Activated naive CD4-positive, alpha-beta T cell treated with anti-CD3 and anti-CD28 coated beads for 36 hours (primary cell): ENCODE measurements at regions not wholly inside any gene's neighbourhood (a gene's known extent, or its start where the extent isn't known, plus 50 kb on each side); places are given as distances from the start of the nearest gene placed in this dataset.

Source experiments
- CTCF ChIA-PET: fragments of 350-600 bp; sonication (Branson Sonifier 250); formaldehyde crosslinking; loops from one replicate; lab custom pipeline; 2021; ENCODE audit warnings: antibody characterized with exemption; lab: Charles Lee
- DNase-seq: peaks from one replicate; pipeline ENCODE4 v3.0.0-alpha.2; 2020
- H3K27ac Mint-ChIP-seq: one replicate; pipeline ENCODE4 v1.8.0; 2021; ENCODE audit warnings: mild to moderate bottlenecking, mixed read lengths
- H3K27me3 Mint-ChIP-seq: one replicate; pipeline ENCODE4 v1.8.0; 2021; ENCODE audit warnings: low read depth, mixed read lengths
- H3K36me3 Mint-ChIP-seq: one replicate; pipeline ENCODE4 v1.8.0; 2021; ENCODE audit warnings: low read depth, mixed read lengths
- H3K4me1 Mint-ChIP-seq: one replicate; pipeline ENCODE4 v1.8.0; 2021; ENCODE audit warnings: low read depth, mixed read lengths
- H3K4me3 Mint-ChIP-seq: one replicate; pipeline ENCODE4 v1.8.0; 2021; ENCODE audit warnings: mild to moderate bottlenecking, moderate library complexity, mixed read lengths
- H3K9me3 Mint-ChIP-seq: one replicate; pipeline ENCODE4 v1.8.0; 2021; ENCODE audit warnings: mixed read lengths
- intact Hi-C: fragments of 100-400 bp; cut with micrococcal nuclease; formaldehyde crosslinking; loops from one replicate; pipeline ENCODE4 v1.15.1; 2023

DNA sequence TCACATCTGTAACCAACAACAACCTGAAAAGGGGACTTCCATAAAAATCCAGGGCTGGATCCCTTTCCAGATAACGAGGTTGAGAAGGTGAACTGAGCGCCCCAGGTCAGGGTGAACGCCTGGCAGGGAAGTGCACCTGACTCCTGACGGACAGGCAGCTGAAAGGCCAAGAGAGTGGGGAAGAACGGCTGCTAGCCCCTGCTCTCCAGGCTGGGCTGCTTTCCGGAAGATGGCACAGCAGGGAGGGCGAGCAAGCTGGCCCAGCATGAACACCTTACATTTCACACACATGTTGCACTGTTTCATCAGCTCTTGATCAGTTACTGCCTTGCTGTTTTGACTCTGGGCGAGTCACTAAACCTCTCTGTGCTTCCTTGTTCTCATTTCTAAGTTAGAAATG is 127.2 kb upstream of the IQSEC1 start:
- Mint-ChIP-seq H3K4me3 (no peak overlapping the region), H3K27me3 (peaks cover 28% of the 10 kb centered on the region), H3K9me3 (no peaks in the 10 kb centered on the region), H3K27ac (no peak overlapping the region), H3K36me3 (no peaks in the 10 kb centered on the region), H3K4me1 (peaks cover 9% of the 10 kb centered on the region)
- intact Hi-C loops: no loop called here
- DNase-seq: no peak
- CTCF ChIA-PET: interaction anchor here (1.3 to 1.6 kb wide), 2 partner anchors 12 to 252 kb away, joined by 3 read pairs; no protein-coding TSS in a partner anchor

DNA sequence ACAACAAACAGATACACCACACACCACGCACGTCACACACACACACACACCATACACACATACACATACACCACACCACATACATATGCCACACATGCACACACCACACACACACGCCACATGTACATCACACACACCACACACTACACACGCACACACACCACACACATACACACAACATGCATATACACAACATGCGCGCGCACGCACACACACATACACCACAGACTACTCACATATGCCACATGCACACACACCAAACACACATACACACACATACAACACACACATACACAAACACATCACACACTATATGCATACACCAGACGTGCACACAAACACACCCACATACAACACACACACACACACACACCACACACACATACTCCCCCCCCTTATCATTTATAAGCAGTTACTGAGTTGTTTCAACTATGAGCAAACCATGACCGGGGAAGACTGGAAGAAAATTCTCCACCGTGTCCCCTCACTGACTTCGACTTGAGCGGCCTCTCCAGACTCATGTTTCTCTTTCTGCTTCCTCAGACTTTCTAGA is 126.7 kb upstream of the IQSEC1 start:
- CTCF ChIA-PET: interaction anchor here (0.5 kb wide), 1 partner anchor 66 kb away, joined by 5 read pairs; no protein-coding TSS in a partner anchor
- H3K4me1 Mint-ChIP-seq: peaks cover 9% of the 10 kb centered on the region
- no peaks in the 10 kb centered on the region for H3K36me3 Mint-ChIP-seq
- H3K4me3 Mint-ChIP-seq: no peak overlapping the region
- no peaks in the 10 kb centered on the region for H3K9me3 Mint-ChIP-seq
- no peak overlapping the region for H3K27ac Mint-ChIP-seq
- H3K27me3 Mint-ChIP-seq: peaks cover 23% of the 10 kb centered on the region
- intact Hi-C loops: loop anchor here (5.0 kb wide), 1 partner anchor 108 kb away; no protein-coding TSS in a partner anchor
- DNase-seq: no peak

DNA sequence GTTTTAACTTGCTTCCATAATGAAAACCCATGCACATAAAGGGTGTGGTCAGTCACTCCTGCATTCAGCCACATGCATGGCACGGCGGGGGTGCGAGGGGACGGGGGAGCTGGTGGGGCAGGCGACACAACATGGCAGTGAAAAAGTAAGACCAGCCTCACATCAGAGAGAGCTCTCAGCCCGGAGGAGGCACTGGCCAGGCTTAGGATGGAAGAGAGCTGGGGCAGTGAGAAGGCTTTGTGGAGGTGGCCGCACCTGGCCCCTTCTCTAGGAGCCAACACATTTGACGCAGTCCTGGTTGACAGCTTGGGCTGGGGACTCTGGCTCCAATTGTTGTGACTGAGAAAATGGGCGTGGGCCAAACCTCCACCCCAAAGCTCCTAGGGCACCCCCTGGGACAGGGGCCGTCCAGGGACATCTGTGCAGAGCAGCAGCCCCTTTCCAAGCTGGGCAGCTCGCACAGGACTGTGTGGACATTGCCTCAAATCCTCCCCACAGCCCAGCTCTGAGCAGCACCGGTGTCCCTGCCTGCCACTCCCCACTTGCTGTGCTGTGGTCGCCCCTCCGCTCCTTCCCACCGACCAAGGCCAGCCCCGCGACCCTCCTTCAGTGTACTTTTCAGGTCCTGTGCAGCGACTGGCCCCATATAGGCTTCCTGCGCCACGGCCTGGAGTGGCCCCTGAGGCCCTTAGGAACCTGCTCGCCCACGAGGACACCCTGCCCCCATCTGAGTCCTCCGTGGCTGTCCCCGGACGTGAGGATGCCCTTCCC is 126.0 kb upstream of the IQSEC1 start:
- Mint-ChIP-seq H3K4me3 (no peak overlapping the region), H3K27me3 (peaks cover 17% of the 10 kb centered on the region), H3K36me3 (no peaks in the 10 kb centered on the region), H3K9me3 (no peaks in the 10 kb centered on the region), H3K27ac (no peak overlapping the region), H3K4me1 (peaks cover 7% of the 10 kb centered on the region)
- no peak for DNase-seq
- CTCF ChIA-PET: interaction anchor here (1.5 kb wide), 1 partner anchor 108 kb away, joined by 7 read pairs; no protein-coding TSS in a partner anchor
- intact Hi-C loops: loop anchor here (5.0 kb wide), 1 partner anchor 107 kb away; no protein-coding TSS in a partner anchor

DNA sequence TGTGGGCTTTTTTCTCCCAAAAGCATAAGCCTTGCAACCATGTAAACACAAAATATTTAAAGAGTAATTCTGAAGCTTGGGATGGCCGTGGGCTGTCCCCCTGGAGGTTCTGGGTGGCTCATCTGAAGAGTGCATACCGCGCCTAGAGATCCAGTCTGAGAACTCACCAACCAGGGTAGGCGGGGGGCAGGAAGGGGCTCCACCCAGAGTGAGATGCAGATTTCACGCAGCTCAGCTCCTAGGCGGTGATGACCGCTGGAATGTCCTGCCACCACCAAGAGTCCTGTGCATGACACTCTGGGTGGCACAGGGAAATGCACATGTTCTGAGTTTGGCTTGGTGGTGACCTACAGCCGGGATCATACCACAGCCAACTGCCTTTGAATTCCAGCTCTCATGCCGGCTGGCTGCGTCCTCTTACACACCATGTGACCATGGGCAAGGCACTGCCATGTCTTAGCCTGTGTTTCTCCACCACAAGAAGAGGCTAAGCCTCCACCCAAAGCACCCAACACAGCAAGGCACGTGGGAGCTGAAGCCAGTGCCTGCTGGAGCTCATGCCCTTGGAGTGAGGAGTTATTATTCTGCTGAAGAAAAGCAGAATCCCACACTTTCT is 125.1 kb upstream of the IQSEC1 start:
- H3K4me3 Mint-ChIP-seq: no peak overlapping the region
- H3K9me3 Mint-ChIP-seq: no peaks in the 10 kb centered on the region
- no peak for DNase-seq
- peaks cover 7% of the 10 kb centered on the region for H3K4me1 Mint-ChIP-seq
- no peaks in the 10 kb centered on the region for H3K36me3 Mint-ChIP-seq
- CTCF ChIA-PET: interaction anchor here (1.0 to 1.5 kb wide), 2 partner anchors 8 to 107 kb away, joined by 3 to 7 read pairs; no protein-coding TSS in a partner anchor
- intact Hi-C loops: loop anchor here (5.0 kb wide), 1 partner anchor 106 kb away; no protein-coding TSS in a partner anchor
- H3K27ac Mint-ChIP-seq: no peak overlapping the region
- peaks cover 14% of the 10 kb centered on the region for H3K27me3 Mint-ChIP-seq

DNA sequence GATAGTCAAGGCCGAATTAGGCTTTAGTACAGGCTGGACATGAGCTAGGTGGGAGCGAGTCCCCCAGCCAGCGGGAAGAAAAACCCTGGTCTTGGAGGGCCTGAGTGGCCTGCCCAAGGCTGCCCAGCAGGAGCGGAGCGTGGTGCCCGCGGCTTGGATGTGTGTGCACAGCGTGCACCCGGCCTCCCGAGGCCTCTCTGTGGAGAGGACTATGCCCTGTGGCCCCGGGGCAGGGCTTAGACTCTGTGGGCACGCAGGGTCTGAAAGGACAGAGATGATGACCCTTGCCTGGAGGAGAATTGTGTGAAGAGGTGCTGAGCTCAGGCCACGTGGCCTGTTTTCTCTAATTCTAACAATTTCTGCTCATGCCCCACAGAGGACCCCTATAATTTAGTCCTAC is 124.6 kb upstream of the IQSEC1 start:
- CTCF ChIA-PET: interaction anchor here (1.0 to 1.5 kb wide), 2 partner anchors 9 to 106 kb away, joined by 3 to 7 read pairs; no protein-coding TSS in a partner anchor
- Mint-ChIP-seq H3K4me1 (peaks cover 7% of the 10 kb centered on the region), H3K9me3 (no peaks in the 10 kb centered on the region), H3K4me3 (no peak overlapping the region), H3K36me3 (no peaks in the 10 kb centered on the region), H3K27me3 (peaks cover 8% of the 10 kb centered on the region), H3K27ac (no peak overlapping the region)
- intact Hi-C loops: loop anchor here (5.0 kb wide), 1 partner anchor 105 kb away; no protein-coding TSS in a partner anchor
- DNase-seq: no peak

DNA sequence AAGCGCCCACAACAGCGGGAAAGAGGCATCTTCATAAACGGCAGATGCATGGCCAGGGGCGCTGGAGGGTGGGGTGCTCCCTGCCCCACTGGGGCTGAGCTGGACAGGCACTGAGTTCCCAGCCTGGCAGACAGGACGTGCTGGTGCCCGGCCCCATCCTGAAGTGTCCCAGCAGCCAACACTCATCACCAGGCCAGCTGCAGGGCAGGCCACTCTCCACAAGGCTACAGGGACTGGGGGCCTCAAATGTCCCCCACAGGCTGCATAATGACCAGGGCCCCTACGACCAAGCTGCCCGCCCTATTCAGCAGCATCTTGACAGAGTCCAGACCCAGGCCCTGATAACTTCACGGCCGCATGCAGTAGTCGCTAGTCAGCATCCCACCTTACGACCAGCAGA is 124.1 kb upstream of the IQSEC1 start:
- no peak overlapping the region for H3K4me3 Mint-ChIP-seq
- H3K36me3 Mint-ChIP-seq: no peaks in the 10 kb centered on the region
- intact Hi-C loops: loop anchor here (5.0 kb wide), 1 partner anchor 105 kb away; no protein-coding TSS in a partner anchor
- no peaks in the 10 kb centered on the region for H3K9me3 Mint-ChIP-seq
- peaks cover 7% of the 10 kb centered on the region for H3K4me1 Mint-ChIP-seq
- peaks cover 4% of the 10 kb centered on the region for H3K27me3 Mint-ChIP-seq
- no peak for DNase-seq
- CTCF ChIA-PET: no interaction called here
- no peak overlapping the region for H3K27ac Mint-ChIP-seq

DNA sequence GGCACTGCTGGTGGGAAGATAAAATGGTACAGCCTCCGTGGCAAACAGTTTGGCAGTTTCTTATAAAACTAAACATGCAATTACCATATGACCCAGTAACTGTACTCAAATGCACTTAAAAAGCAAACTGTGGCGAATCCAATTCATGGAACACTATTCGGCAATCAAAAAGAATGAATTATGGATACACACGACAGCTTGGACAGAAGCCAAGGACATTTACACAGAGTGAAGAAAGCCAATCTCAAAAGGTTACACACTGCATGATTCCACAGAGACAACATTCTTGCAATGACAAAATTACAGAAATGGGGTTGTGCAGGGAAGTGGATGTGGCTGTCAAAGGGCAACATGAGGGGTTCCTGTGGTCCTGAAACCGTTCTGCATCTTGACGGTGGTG is 122.1 kb upstream of the IQSEC1 start:
- H3K27me3 Mint-ChIP-seq: peaks cover 4% of the 10 kb centered on the region
- H3K4me1 Mint-ChIP-seq: peaks cover 7% of the 10 kb centered on the region
- H3K36me3 Mint-ChIP-seq: no peaks in the 10 kb centered on the region
- no peak overlapping the region for H3K27ac Mint-ChIP-seq
- CTCF ChIA-PET: no interaction called here
- intact Hi-C loops: loop anchor here (5.0 kb wide), 1 partner anchor 103 kb away; no protein-coding TSS in a partner anchor
- DNase-seq: no peak
- H3K9me3 Mint-ChIP-seq: no peaks in the 10 kb centered on the region
- H3K4me3 Mint-ChIP-seq: no peak overlapping the region

DNA sequence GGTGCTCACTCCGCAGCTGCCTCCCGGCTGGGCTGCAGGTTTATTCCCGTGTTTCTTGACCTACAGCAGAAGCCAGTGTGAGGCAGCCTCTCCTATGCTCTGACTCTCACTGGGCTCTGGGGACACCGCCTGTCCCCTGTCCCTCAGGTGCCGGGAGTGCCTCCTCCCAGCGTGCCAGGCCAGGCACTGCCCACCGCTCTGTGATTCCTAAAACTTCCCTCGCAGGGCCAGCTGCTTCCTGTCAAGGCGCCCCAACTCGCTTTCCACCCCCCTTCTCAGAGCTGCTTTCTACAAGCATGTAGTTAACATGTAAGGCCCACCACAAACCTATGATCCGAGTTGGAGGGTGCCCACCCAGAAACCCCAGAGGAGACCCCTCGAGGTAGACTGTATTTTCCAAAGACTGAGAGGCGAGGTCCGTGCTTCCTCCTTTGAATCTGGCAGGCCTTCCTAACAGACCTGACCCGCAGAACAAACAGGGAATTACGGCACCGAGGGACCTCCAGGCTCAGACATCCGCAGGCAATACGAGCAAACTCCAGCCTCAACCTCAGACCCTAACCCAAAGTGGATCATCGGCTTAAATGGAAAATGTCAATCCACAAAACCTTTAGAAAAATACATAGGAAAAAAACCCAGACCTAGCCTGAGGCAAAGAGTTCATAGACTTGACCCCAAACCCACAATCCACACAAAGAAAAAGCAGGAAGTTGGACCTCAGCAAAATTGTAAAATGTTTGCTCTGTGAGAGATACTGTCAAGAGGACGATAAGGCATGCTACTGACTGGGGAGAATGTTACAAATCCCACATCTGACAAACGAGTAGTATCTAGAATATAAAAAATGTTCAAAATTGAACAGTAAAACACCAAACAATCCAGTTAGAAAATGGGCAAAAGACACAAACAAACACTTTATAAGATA is 121.3 kb upstream of the IQSEC1 start:
- DNase-seq: no peak
- CTCF ChIA-PET: interaction anchor here (1.1 kb wide), 1 partner anchor 103 kb away, joined by 3 read pairs; no protein-coding TSS in a partner anchor
- peaks cover under 1% of the 10 kb centered on the region for H3K9me3 Mint-ChIP-seq
- H3K36me3 Mint-ChIP-seq: peaks cover 1% of the 10 kb centered on the region
- H3K4me3 Mint-ChIP-seq: no peak overlapping the region
- peaks cover 11% of the 10 kb centered on the region for H3K4me1 Mint-ChIP-seq
- H3K27ac Mint-ChIP-seq: no peak overlapping the region
- intact Hi-C loops: loop anchor here (5.0 kb wide), 1 partner anchor 102 kb away; no protein-coding TSS in a partner anchor
- H3K27me3 Mint-ChIP-seq: peaks cover 1% of the 10 kb centered on the region

DNA sequence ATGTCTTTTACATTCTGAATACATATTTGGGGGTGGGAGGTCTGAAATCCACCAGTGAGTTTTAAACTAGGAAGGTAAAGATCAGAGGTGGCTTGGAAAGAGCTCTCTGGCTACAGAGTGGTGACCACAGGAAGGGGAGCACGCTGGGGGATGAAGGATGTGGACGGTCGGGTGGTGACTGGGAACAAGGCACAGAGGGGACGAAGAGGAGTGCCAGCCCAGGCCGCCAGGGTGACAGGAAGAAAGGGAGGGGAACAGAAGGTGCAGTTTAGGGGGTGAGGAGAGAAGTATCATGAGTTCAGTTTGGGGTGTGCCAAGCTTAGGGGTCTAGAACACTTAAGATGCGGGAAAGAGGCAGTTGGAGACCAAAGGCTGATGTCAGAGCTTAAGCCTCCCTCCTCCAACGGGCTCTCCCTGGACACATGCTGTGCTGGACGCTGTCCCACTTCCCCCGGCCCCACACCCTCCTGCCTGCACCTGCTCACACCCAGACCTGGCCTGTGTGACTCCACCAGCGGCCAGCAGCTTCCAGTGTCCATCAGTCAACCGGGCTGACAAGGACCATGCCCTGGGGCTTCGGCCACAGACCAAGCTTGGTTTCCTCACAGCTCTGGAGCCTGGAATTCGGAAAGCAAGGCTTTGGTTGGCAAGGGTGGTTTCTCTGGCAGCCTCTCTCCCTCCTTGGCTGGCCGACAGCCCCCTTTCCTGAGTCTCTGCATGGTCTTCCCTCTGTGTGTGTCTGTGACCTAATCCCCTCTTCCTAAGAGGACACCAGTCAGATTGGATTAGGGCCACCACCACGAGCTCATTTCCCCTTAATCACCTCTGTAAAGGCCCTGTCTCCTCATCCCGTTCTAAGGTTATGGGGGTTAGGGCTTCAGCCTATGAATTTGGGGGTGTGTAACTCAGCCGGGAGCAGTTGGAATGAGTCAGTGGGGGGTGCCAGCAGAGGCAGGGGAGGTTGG is 120.4 kb upstream of the IQSEC1 start:
- Mint-ChIP-seq H3K27ac (no peak overlapping the region), H3K4me3 (no peak overlapping the region)

DNA sequence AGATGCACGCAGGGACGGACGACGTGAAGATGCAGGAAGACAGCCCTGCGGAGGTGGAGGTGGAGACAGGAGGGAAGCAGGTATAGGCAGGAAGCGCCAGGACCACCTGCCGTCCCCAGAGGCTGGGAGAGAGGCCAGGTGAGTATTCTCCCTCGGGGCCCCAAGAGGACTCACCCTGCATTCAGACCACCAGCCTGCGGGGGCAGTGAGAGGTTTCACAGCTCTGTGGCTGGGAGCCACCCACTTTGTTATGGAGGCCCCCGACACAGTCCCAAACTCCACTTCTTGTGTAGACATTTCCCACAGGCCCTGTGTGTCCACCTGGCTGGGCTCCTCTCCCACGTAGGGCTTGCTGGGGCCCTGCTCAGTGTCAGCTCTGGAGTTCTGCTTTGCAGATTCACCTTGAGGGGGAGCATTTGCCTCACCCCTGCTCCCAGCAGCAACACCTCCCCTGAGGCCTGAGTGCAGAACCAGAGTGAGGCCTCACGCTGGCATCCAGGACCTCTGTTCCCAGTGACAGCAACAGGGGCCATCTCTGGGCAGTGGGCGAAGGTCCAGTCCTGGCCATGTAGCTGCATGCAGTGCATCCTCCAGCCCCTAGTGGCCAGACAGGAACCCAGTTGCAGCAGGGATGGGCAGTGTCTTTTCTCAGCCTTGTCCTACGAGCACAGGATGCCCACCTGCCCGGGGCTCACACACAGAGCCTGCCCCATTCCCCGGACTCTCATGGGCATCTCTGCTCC is 119.4 kb upstream of the IQSEC1 start:
- peaks cover 6% of the 10 kb centered on the region for H3K9me3 Mint-ChIP-seq
- peaks cover 3% of the 10 kb centered on the region for H3K27me3 Mint-ChIP-seq
- no peak for DNase-seq
- no peak overlapping the region for H3K4me3 Mint-ChIP-seq
- no peak overlapping the region for H3K27ac Mint-ChIP-seq
- H3K4me1 Mint-ChIP-seq: peaks cover 13% of the 10 kb centered on the region
- intact Hi-C loops: no loop called here
- H3K36me3 Mint-ChIP-seq: peaks cover 2% of the 10 kb centered on the region
- CTCF ChIA-PET: interaction anchor here (0.8 kb wide), 1 partner anchor 101 kb away, joined by 3 read pairs; no protein-coding TSS in a partner anchor

More for the DNA sequence above, 120.4 kb upstream of the IQSEC1 start:
- intact Hi-C loops: no loop called here
- peaks cover 3% of the 10 kb centered on the region for H3K9me3 Mint-ChIP-seq
- CTCF ChIA-PET: interaction anchor here (0.8 to 1.1 kb wide), 2 partner anchors 102 kb away, joined by 3 read pairs; no protein-coding TSS in a partner anchor
- H3K4me1 Mint-ChIP-seq: peaks cover 13% of the 10 kb centered on the region
- peaks cover 2% of the 10 kb centered on the region for H3K36me3 Mint-ChIP-seq
- DNase-seq: no peak
- H3K27me3 Mint-ChIP-seq: peaks cover 3% of the 10 kb centered on the region
